Hepatocyte (in vitro differentiated cells): ENCODE measurements at regions not wholly inside any gene's neighbourhood (a gene's known extent, or its start where the extent isn't known, plus 50 kb on each side); places are given as distances from the start of the nearest gene placed in this dataset.

ENCODE experiments used
- EZH2 ChIP-seq: fragments of 200-600 bp; sonication (generic); IDR thresholded peaks from 2 replicates; pipeline ENCODE4 v1.6.1; 2016; ENCODE audit warnings: antibody characterized with exemption, mild to moderate bottlenecking, borderline replicate concordance
- EZH2phosphoT487 ChIP-seq: fragments of 200-600 bp; sonication (generic); IDR thresholded peaks from one replicate; pipeline ENCODE4 v1.6.1; 2018; ENCODE audit warnings: antibody characterized with exemption, mild to moderate bottlenecking, low read depth, moderate library complexity; ENCODE audit not compliant: unreplicated experiment, severe bottlenecking
- TF ChIP-seq, protein P1 (sequence below): fragments of 200-600 bp; sonication (generic); IDR thresholded peaks from 2 replicates; pipeline ENCODE4 v1.5.1; 2016; ENCODE audit warnings: antibody characterized with exemption, mild to moderate bottlenecking; ENCODE audit not compliant: poor library complexity

DNA sequence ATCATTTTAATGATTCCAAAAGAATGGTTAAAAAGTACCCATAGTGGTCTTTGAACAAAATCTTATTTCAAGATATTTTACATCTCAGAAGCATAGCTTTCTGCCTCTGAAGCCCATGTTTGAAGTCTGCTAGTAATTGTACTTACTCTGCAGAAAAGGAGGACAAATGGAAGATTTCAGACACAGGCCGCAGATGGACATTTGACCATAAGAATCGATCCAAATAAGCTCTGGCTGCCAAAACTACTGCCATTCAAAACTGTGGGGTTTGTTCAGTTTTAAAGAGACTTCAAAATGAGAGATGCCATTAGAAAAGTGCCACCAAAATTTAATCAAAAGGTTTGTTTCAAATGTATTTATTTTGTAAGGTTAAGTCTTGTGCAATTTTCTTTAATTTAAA, 306.7 kb downstream of the DTWD2 start:
- TF ChIP-seq, protein P1, sequence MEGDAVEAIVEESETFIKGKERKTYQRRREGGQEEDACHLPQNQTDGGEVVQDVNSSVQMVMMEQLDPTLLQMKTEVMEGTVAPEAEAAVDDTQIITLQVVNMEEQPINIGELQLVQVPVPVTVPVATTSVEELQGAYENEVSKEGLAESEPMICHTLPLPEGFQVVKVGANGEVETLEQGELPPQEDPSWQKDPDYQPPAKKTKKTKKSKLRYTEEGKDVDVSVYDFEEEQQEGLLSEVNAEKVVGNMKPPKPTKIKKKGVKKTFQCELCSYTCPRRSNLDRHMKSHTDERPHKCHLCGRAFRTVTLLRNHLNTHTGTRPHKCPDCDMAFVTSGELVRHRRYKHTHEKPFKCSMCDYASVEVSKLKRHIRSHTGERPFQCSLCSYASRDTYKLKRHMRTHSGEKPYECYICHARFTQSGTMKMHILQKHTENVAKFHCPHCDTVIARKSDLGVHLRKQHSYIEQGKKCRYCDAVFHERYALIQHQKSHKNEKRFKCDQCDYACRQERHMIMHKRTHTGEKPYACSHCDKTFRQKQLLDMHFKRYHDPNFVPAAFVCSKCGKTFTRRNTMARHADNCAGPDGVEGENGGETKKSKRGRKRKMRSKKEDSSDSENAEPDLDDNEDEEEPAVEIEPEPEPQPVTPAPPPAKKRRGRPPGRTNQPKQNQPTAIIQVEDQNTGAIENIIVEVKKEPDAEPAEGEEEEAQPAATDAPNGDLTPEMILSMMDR, result no peak
- TF ChIP-seq EZH2 (no peak), EZH2phosphoT487 (no peak)
